Keratinocyte (primary cell): ENCODE measurements at regions not wholly inside any gene's neighbourhood (a gene's known extent, or its start where the extent isn't known, plus 50 kb on each side); places are given as distances from the start of the nearest gene placed in this dataset.

Source experiments
- DNase-seq: peaks from one replicate; pipeline ENCODE4 v3.0.0-alpha.2; 2011; ENCODE audit warnings: low read depth, missing footprints, low spot score
- FAIRE-seq: peaks from 2 replicates; lab custom pipeline; 2011; peaks lifted over from hg19 to GRCh38; lab: Jason Lieb, UNC
- H2AFZ ChIP-seq: 2 replicates; pipeline ENCODE4 v1.6.0; 2012; ENCODE audit warnings: low read length, control low read depth, inconsistent platforms; ENCODE audit not compliant: control insufficient read depth
- H3K27ac ChIP-seq: 2 replicates; pipeline ENCODE4 v1.5.1; 2011; ENCODE audit warnings: low read length; ENCODE audit not compliant: control insufficient read depth, insufficient read depth
- H3K27me3 ChIP-seq: 3 replicates; pipeline ENCODE4 v1.6.0; 2011; ENCODE audit warnings: low read length; ENCODE audit not compliant: control insufficient read depth, insufficient read depth; ENCODE audit errors: extremely low read depth
- H3K36me3 ChIP-seq, 2 experiments: 2 replicates in 1 of 2; 3 replicates in 1 of 2; pipeline ENCODE4 v1.5.1; 2011; ENCODE audit warnings: low read length in 2 of 2, mild to moderate bottlenecking in 1 of 2; ENCODE audit not compliant: control insufficient read depth in 2 of 2, insufficient read depth in 2 of 2; ENCODE audit errors: extremely low read depth in 1 of 2
- H3K4me1 ChIP-seq: 3 replicates; pipeline ENCODE4 v1.5.1; 2011; ENCODE audit warnings: low read length; ENCODE audit not compliant: control insufficient read depth, insufficient read depth; ENCODE audit errors: extremely low read depth
- H3K4me2 ChIP-seq: 3 replicates; pipeline ENCODE4 v1.6.0; 2011; ENCODE audit warnings: low read depth, low read length; ENCODE audit not compliant: control insufficient read depth, insufficient read depth; ENCODE audit errors: extremely low read depth
- H3K4me3 ChIP-seq, 3 experiments: fragments of 200-600 bp in 1 of 3; sonication (generic) in 1 of 3; 2 replicates in 2 of 3; 3 replicates in 1 of 3; pipeline ENCODE4 v1.5.1; 2011 to 2016; ENCODE audit warnings: low read length in 3 of 3, mild to moderate bottlenecking in 3 of 3, control low read depth in 2 of 3, inconsistent platforms in 1 of 3, low read depth in 1 of 3, mixed read lengths in 1 of 3, mixed run types in 1 of 3, moderate library complexity in 1 of 3; ENCODE audit not compliant: control insufficient read depth in 2 of 3, insufficient read depth in 2 of 3; ENCODE audit errors: extremely low read depth in 1 of 3
- H3K79me2 ChIP-seq: 2 replicates; pipeline ENCODE4 v1.6.0; 2012; ENCODE audit warnings: low read length; ENCODE audit not compliant: control insufficient read depth, insufficient read depth
- H3K9ac ChIP-seq: 3 replicates; pipeline ENCODE4 v1.6.0; 2011; ENCODE audit warnings: low read length; ENCODE audit not compliant: control insufficient read depth, insufficient read depth; ENCODE audit errors: extremely low read depth
- H3K9me1 ChIP-seq: 3 replicates; pipeline ENCODE4 v1.6.0; 2011; ENCODE audit warnings: low read length; ENCODE audit not compliant: control insufficient read depth, insufficient read depth; ENCODE audit errors: extremely low read depth
- H3K9me3 ChIP-seq: 2 replicates; pipeline ENCODE4 v1.5.1; 2012; ENCODE audit warnings: low read depth, low read length; ENCODE audit not compliant: control insufficient read depth
- H4K20me1 ChIP-seq: 3 replicates; pipeline ENCODE4 v1.6.0; 2011; ENCODE audit warnings: low read length; ENCODE audit not compliant: control insufficient read depth, insufficient read depth; ENCODE audit errors: extremely low read depth
- CTCF ChIP-seq, 3 experiments: IDR thresholded peaks in 1 of 3; conservative IDR thresholded peaks in 1 of 3; optimal IDR thresholded peaks in 1 of 3; 2 replicates in 2 of 3; 3 replicates in 1 of 3; pipeline versions ENCODE3 to v1.5.1; 2011; ENCODE audit warnings: low read length in 3 of 3, mild to moderate bottlenecking in 3 of 3, moderate library complexity in 2 of 3, control low read depth in 1 of 3, inconsistent platforms in 1 of 3; ENCODE audit not compliant: insufficient read depth in 2 of 3; ENCODE audit errors: extremely low read depth in 1 of 3
- EZH2 ChIP-seq: IDR thresholded peaks from one replicate; pipeline ENCODE4 v1.6.1; 2012; ENCODE audit warnings: inconsistent platforms, mild to moderate bottlenecking, low read length, moderate library complexity
- dilution Hi-C: fragments of 300-500 bp; cut with MboI; formaldehyde crosslinking; loops from one replicate; pipeline ENCODE4 v1.7.0; 2020; ENCODE audit warnings: low sequenced_read_pairs; ENCODE audit not compliant: extremely low pct_ligation_motif_present

- TF ChIP-seq EZH2 (no peak), CTCF (optimal IDR thresholded peaks at IDR 0.05 in 1 of 3, IDR thresholded peaks at IDR 0.05 in 1 of 3, conservative IDR thresholded peaks at IDR 0.05 in 1 of 3; ENCODE audit: extremely low read depth in 1 of 3, insufficient read depth in 2 of 3, low read length in 3 of 3) (no peak)
- no peak overlapping the region for H3K9ac ChIP-seq
- peaks cover 11% of the 10 kb centered on the region for H3K9me3 ChIP-seq
- H3K27me3 ChIP-seq: no peaks in the 10 kb centered on the region
- no peak overlapping the region for H3K27ac ChIP-seq
- no peaks in the 10 kb centered on the region for H3K9me1 ChIP-seq
- no peak overlapping the region for H3K4me3 ChIP-seq
- no peak overlapping the region for H2AFZ ChIP-seq
- no peaks in the 10 kb centered on the region for H3K4me1 ChIP-seq
- FAIRE-seq (no peak), DNase-seq (no peak)
- no peak overlapping the region for H3K4me2 ChIP-seq
- dilution Hi-C loops: no loop called here
- H4K20me1 ChIP-seq: no peaks in the 10 kb centered on the region
- no peaks in the 10 kb centered on the region for H3K36me3 ChIP-seq
- no peaks in the 10 kb centered on the region for H3K79me2 ChIP-seq
These were observed 124.4 kb upstream of the RTL1 start for GRCh38 chr14:101027966-101028365.

DNA sequence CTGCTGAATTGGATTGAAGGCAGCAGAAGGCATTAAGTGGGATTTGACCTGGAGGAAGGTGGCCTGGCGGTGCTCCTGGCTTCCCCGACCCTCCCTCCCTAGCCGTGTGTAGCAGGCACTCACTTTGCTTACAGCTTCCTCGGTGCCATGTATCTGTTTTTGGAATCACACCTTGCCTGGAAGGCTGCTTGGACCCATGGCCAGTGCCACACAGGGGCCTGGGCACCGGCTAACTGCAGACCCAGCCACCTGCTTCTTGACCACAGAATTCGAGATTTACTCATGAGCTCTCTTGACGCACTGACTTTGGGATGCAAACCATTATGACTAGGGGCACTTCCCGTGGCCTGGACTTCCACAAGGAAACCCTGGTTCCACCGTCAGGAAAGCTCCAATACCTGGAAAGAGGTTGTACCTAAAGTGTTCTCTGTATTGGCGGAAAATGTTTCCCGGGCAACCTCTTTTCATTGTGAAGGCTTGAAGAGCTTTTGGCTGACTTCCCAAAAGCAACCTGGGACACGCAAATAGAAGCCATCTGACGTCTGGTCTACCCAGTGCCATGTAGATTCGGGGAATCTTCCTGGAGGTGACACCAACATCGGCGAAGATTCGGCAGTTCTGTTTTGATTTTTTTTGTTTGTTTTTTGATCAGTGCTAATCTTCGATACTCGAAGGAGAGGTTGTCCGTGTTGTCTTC, 125.6 kb upstream of the RTL1 start:
- Histone ChIP-seq H3K9me1 (no peaks in the 10 kb centered on the region), H3K79me2 (no peaks in the 10 kb centered on the region), H3K27ac (no peak overlapping the region), H4K20me1 (no peaks in the 10 kb centered on the region), H3K9me3 (peaks cover 8% of the 10 kb centered on the region), H3K27me3 (no peaks in the 10 kb centered on the region), H3K4me1 (no peaks in the 10 kb centered on the region), H2AFZ (no peak overlapping the region), H3K4me2 (no peak overlapping the region), H3K4me3 (no peak overlapping the region), H3K9ac (no peak overlapping the region), H3K36me3 (no peaks in the 10 kb centered on the region)
- TF ChIP-seq CTCF (optimal IDR thresholded peaks at IDR 0.05 in 1 of 3, IDR thresholded peaks at IDR 0.05 in 1 of 3, conservative IDR thresholded peaks at IDR 0.05 in 1 of 3; ENCODE audit: extremely low read depth in 1 of 3, insufficient read depth in 2 of 3, low read length in 3 of 3) (no peak), EZH2 (no peak)
- dilution Hi-C loops: no loop called here
- DNase-seq (no peak), FAIRE-seq (no peak)
